ENCODE measurements at regions not wholly inside any gene's neighbourhood (a gene's known extent, or its start where the extent isn't known, plus 50 kb on each side); places are given as distances from the start of the nearest gene placed in this dataset.

GRCh38 chr14:34229140-34229539 lies 232.9 kb downstream of the SPTSSA start:
- Mint-ChIP-seq H3K27me3 (peaks cover 4% of the 10 kb centered on the region), H3K36me3 (no peaks in the 10 kb centered on the region), H3K9me3 (ENCODE audit: low read depth) (no peaks in the 10 kb centered on the region), H3K27ac (no peak overlapping the region), H3K4me1 (ENCODE audit: low read depth) (no peaks in the 10 kb centered on the region), H3K4me3 (no peak overlapping the region)

GRCh38 chr14:34228650-34228976 lies 233.4 kb downstream of the SPTSSA start:
- Mint-ChIP-seq H3K27me3 (peaks cover 4% of the 10 kb centered on the region), H3K4me1 (ENCODE audit: low read depth) (no peaks in the 10 kb centered on the region), H3K27ac (no peak overlapping the region), H3K9me3 (ENCODE audit: low read depth) (no peaks in the 10 kb centered on the region), H3K36me3 (no peaks in the 10 kb centered on the region), H3K4me3 (no peak overlapping the region)

DNA sequence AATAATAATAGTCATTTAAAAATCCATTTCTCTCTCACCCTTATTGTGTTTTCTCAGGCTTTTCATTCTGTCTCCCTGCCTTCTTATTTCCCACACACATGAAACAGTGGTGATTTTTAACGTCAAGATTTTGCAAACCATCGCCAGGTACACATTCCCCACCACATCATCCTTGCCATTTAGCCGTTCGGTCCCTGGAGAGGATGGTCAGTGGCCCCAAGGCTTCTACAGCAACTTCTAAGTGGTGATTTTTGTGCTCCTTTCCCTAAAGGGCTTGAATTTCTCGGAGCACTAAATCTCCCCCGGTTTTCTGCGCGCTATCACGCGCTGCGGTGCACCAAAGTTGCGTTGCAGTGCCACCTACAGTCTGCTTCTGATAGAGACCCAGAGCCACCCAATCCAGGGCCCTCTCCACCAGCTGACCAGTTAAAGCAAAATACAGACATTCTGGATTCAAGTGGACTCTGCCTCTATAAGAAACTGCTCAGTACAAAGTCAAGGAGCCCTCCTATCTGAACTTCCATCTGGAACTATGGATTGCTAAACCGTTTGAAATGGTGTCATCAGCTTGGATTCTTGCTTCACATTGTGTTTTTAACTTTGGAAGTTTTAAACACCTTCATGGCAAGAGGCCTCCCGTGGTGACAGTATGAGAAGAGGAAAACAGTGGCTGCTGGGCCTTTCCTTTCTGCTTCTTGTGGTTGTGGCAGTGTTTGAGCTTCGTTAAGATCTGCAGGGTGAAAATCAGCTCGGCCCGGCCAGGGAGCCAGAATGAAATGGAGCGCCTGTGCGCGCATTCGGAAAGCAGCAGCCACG lies 234.0 kb downstream of the SPTSSA start:
- Mint-ChIP-seq H3K36me3 (no peaks in the 10 kb centered on the region), H3K27ac (no peak overlapping the region), H3K4me3 (no peak overlapping the region), H3K27me3 (peaks cover 4% of the 10 kb centered on the region), H3K4me1 (ENCODE audit: low read depth) (no peaks in the 10 kb centered on the region), H3K9me3 (ENCODE audit: low read depth) (no peaks in the 10 kb centered on the region)

DNA sequence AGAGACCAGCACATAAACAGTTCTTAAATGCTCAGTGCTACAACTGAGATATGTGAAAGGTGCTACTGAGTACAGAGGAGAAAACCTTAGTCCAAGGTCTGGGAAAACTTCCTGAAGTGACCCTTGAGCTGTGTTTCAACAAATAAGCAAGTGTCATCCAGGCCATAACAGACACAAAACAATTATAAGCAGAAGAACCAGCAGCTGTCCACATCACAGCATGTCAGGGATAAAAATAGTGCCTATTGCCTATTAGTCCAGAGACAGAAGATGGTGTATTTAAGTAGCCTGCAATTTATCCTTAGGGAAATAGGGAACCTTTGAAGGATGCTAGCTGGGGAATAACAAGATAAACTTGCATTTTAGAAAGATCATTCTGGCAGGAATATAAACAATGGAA lies 237.8 kb downstream of the SPTSSA start:
- Mint-ChIP-seq H3K27me3 (peaks cover 2% of the 10 kb centered on the region), H3K27ac (no peak overlapping the region), H3K36me3 (no peaks in the 10 kb centered on the region), H3K4me1 (ENCODE audit: low read depth) (no peaks in the 10 kb centered on the region), H3K4me3 (no peak overlapping the region), H3K9me3 (ENCODE audit: low read depth) (no peaks in the 10 kb centered on the region)

DNA sequence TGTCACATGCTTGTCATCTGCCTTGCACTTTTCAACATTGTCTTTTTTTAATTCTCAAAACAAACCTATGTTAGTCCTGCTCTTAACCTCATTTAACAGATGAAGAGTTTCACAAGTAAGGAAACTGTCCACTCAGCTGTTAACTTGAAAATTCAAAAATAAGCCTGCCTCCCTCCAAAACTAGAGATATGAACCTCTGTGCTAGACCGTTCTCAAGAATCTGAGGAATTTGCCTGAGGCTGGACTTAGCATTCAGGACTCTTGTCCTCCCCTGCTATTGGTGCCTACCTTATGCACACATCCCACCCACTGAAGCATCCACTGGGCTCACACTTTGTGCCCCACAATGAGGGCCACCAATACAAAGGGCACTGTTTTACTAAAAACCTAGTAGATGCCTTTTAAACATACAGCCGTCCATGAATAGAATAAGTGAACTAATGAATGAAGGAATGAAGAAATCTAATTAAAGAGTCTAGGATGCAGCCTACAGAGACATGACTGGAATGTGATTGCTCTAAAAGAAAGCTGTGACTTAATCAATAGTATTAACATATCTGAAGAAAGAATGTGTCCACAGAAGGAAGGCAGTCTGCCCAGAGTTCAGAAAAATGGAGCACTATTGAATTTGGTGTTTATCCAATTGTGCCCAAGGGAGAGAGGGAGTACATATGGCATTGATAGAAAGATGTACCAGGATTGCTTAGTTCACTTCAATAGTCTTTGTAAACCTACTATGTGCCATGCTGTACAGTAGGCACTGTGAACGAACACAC lies 238.5 kb downstream of the SPTSSA start:
- no peaks in the 10 kb centered on the region for H3K4me1 Mint-ChIP-seq (ENCODE audit: low read depth)
- no peaks in the 10 kb centered on the region for H3K9me3 Mint-ChIP-seq (ENCODE audit: low read depth)

DNA sequence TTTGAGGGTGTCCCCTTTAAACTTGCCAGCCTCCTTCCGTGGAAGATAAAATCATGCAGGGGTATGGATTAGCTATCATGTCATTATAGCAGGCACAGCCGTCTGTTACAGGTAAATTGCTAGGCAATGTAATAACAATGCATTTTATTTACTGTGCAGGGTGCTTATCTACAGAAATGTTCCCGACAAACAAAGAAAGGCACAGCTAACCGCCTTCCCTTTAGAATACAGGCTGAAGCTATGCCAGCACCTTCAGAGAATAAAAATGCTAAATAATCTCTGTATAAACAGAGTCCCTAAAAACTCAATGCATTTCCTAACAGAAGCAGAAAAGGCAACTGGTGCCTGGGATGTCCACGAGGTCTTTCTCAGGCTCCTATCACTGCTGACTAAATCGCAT lies 239.2 kb downstream of the SPTSSA start:
- Mint-ChIP-seq H3K9me3 (ENCODE audit: low read depth) (no peaks in the 10 kb centered on the region), H3K27ac (no peak overlapping the region), H3K4me3 (no peak overlapping the region), H3K36me3 (no peaks in the 10 kb centered on the region), H3K4me1 (ENCODE audit: low read depth) (no peaks in the 10 kb centered on the region), H3K27me3 (peaks cover 2% of the 10 kb centered on the region)

More for the DNA sequence above, 238.5 kb downstream of the SPTSSA start:
- Mint-ChIP-seq H3K27me3 (peaks cover 2% of the 10 kb centered on the region), H3K4me3 (no peak overlapping the region), H3K36me3 (no peaks in the 10 kb centered on the region), H3K27ac (no peak overlapping the region)

DNA sequence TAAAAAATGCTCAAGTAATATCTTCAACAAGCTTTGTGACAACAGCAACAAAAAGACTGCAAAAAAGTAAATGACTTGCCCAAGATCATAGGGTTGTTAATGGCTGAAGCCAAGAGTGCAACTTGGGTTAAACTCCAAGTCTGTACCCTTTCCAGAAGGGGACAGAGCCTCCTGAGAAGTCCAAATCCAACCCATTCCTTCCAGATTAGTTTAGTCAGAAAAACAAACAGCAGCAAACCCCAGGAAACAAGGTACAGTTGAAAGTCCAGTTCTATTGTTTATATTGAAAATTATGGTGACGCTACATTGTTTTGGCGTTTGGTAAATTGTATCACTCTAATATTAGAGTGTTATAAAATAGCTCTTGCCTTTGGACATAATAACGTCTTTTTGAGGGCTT lies 239.9 kb downstream of the SPTSSA start:
- H3K27me3 Mint-ChIP-seq, result no peaks in the 10 kb centered on the region
- no peak overlapping the region for H3K27ac Mint-ChIP-seq
- H3K9me3 Mint-ChIP-seq (ENCODE audit: low read depth), result no peaks in the 10 kb centered on the region
- no peaks in the 10 kb centered on the region for H3K36me3 Mint-ChIP-seq
- no peaks in the 10 kb centered on the region for H3K4me1 Mint-ChIP-seq (ENCODE audit: low read depth)
- H3K4me3 Mint-ChIP-seq, result no peak overlapping the region

DNA sequence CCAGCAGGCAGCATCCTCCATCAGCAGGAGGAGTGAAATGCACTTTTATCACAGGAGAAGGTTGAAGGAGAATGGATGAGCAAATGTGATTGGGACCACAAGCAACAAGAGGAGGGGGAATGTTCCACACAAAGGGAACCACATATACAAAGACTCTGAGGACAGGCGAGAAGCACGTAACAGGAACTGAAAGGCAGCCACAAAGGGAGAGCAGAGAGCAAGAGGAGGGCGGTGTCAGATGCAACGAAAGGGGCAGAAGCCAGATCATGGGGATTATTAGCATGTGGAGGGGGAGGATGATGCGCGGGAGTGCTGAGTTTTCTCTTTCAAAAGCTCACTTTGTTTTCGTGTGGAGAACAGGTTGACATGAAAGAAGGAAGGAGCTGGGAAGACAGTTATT lies 241.1 kb downstream of the SPTSSA start:
- H3K4me1 Mint-ChIP-seq (ENCODE audit: low read depth), result no peaks in the 10 kb centered on the region
- no peaks in the 10 kb centered on the region for H3K9me3 Mint-ChIP-seq (ENCODE audit: low read depth)
- H3K36me3 Mint-ChIP-seq, result no peaks in the 10 kb centered on the region
- no peaks in the 10 kb centered on the region for H3K27me3 Mint-ChIP-seq
- no peak overlapping the region for H3K27ac Mint-ChIP-seq
- H3K4me3 Mint-ChIP-seq, result no peak overlapping the region

GRCh38 chr14:34220378-34220706 lies 241.7 kb downstream of the SPTSSA start:
- H3K36me3 Mint-ChIP-seq, result no peaks in the 10 kb centered on the region
- H3K4me1 Mint-ChIP-seq (ENCODE audit: low read depth), result no peaks in the 10 kb centered on the region
- no peaks in the 10 kb centered on the region for H3K27me3 Mint-ChIP-seq
- no peak overlapping the region for H3K4me3 Mint-ChIP-seq
- H3K27ac Mint-ChIP-seq, result no peak overlapping the region
- H3K9me3 Mint-ChIP-seq (ENCODE audit: low read depth), result no peaks in the 10 kb centered on the region

- Mint-ChIP-seq H3K9me3 (ENCODE audit: low read depth) (no peaks in the 10 kb centered on the region), H3K27me3 (no peaks in the 10 kb centered on the region), H3K4me1 (ENCODE audit: low read depth) (no peaks in the 10 kb centered on the region), H3K27ac (no peak overlapping the region), H3K4me3 (no peak overlapping the region), H3K36me3 (no peaks in the 10 kb centered on the region)
Measured at GRCh38 chr14:34219661-34220377, 242.2 kb downstream of the SPTSSA start.

DNA sequence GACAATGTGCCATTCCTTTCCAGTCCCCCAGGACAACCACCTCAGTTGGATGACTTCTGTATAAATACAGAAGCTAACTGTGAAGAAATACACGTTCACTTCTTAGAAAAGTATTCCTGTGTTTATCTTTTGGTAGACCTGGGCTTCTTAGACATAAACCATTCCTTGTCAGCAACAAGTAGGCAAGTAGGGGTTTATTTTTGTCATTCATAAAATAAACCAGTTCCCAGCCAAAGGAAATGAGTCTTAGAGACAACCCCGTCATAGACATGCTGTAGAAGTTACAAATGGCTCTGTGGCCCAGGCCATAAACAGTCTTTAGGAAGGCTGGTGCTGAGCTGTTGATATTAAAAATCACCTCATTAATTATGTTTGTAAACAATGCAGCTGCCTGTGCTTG lies 243.2 kb downstream of the SPTSSA start:
- Mint-ChIP-seq H3K9me3 (ENCODE audit: low read depth) (no peaks in the 10 kb centered on the region), H3K27me3 (peaks cover 3% of the 10 kb centered on the region), H3K4me3 (no peak overlapping the region), H3K27ac (no peak overlapping the region), H3K4me1 (ENCODE audit: low read depth) (no peaks in the 10 kb centered on the region), H3K36me3 (no peaks in the 10 kb centered on the region)

DNA sequence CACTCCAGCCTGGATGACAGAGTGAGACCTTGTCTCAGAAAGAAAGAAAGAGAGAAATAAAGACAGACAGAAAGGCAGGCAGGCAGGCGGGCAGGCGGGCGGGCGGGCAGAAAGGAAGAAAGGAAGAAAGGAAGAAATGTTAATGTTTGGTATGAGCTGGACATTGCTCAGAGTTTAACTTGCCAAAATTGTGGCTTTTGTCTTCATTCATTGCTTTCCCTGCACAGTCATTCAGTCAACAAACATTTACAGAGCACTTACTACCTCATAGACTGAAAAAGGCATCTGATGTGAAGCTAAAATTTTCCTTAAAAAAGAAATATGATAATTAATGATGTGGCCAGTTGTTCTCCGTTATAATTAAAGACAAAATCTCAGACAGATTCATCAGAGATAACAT lies 247.1 kb downstream of the SPTSSA start:
- Mint-ChIP-seq H3K36me3 (no peaks in the 10 kb centered on the region), H3K27ac (no peak overlapping the region), H3K4me1 (ENCODE audit: low read depth) (peaks cover 4% of the 10 kb centered on the region), H3K27me3 (peaks cover 6% of the 10 kb centered on the region), H3K9me3 (ENCODE audit: low read depth) (no peaks in the 10 kb centered on the region), H3K4me3 (no peak overlapping the region)

- H3K36me3 Mint-ChIP-seq, result no peaks in the 10 kb centered on the region
Measured at GRCh38 chr14:34213332-34213731, 248.7 kb downstream of the SPTSSA start.

DNA sequence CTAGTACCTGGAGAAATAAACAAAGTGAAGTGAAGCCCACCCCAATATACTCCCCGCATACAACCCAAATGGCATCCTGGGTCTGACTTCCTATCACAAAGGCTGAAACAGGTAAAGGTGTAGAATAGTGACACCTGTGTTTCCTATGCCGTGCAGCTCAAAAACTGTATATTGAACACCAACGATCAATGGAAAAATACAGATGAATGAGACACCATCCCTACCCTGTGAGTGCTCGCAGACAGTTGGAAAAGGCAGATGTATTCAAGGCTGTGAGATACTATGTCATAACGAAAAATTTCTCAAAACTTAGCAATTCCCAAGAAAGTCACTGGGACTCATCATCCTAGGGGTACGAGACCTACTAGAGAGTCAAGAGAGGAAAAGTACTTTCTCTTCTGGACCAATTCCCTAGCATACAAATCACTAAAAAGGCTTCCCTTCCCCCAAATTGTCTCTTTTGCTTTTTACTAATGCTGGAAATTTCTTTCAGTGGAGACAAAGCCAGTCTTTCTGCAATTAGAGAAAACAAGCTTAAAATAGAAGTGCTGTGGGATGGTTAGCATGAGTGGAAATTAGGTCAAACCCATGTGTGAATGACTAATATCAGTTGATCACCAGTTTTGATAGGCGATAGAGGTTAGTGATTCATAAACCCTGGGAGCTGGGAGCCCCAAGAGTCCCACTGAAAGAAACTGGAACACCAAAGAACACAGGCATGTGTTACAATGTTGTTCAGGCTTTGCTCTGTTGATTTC lies 249.7 kb downstream of the SPTSSA start:
- H3K4me1 Mint-ChIP-seq (ENCODE audit: low read depth), result peaks cover 4% of the 10 kb centered on the region
- H3K4me3 Mint-ChIP-seq, result no peak overlapping the region
- peaks cover 7% of the 10 kb centered on the region for H3K27me3 Mint-ChIP-seq
- H3K36me3 Mint-ChIP-seq, result no peaks in the 10 kb centered on the region
- H3K27ac Mint-ChIP-seq, result peak overlapping the region; percentile 4
- no peaks in the 10 kb centered on the region for H3K9me3 Mint-ChIP-seq (ENCODE audit: low read depth)

More at GRCh38 chr14:34213332-34213731, 248.7 kb downstream of the SPTSSA start:
- Mint-ChIP-seq H3K9me3 (ENCODE audit: low read depth) (no peaks in the 10 kb centered on the region), H3K27ac (no peak overlapping the region), H3K4me1 (ENCODE audit: low read depth) (peaks cover 4% of the 10 kb centered on the region), H3K27me3 (peaks cover 7% of the 10 kb centered on the region), H3K4me3 (no peak overlapping the region)

GRCh38 chr14:34211732-34212131 lies 250.3 kb downstream of the SPTSSA start:
- Mint-ChIP-seq H3K36me3 (no peaks in the 10 kb centered on the region), H3K27me3 (peaks cover 9% of the 10 kb centered on the region), H3K4me1 (ENCODE audit: low read depth) (peaks cover 4% of the 10 kb centered on the region), H3K4me3 (no peak overlapping the region), H3K9me3 (ENCODE audit: low read depth) (no peaks in the 10 kb centered on the region), H3K27ac (no peak overlapping the region)
